NCI-H2107 treated with DMSO at 0.1 percent for 48 hours (cell line): ENCODE measurements at regions not wholly inside any gene's neighbourhood (a gene's known extent, or its start where the extent isn't known, plus 50 kb on each side); places are given as distances from the start of the nearest gene placed in this dataset.

Experiments used
- DNase-seq: peaks from one replicate; lab custom pipeline; 2025; ENCODE audit not compliant: unreplicated experiment; lab: John Stamatoyannopoulos, UW

- no peak for DNase-seq
Observed at GRCh38 chr22:27193636-27194035, 536.2 kb downstream of the MIAT start.

GRCh38 chr22:27194096-27194748 lies 536.8 kb downstream of the MIAT start:
- DNase-seq = no peak

GRCh38 chr22:27195094-27195493 lies 537.7 kb downstream of the MIAT start:
- no peak for DNase-seq

GRCh38 chr22:27195494-27195893 lies 538.1 kb downstream of the MIAT start:
- no peak for DNase-seq

- DNase-seq = no peak
Observed at GRCh38 chr22:27196606-27197005, 539.2 kb downstream of the MIAT start.

GRCh38 chr22:27197052-27197451 lies 539.7 kb downstream of the MIAT start:
- DNase-seq = no peak

- no peak for DNase-seq
Observed at GRCh38 chr22:27197618-27198017, 540.2 kb downstream of the MIAT start.

GRCh38 chr22:27198518-27199035 lies 541.2 kb downstream of the MIAT start:
- DNase-seq = no peak

- DNase-seq = no peak
Observed at GRCh38 chr22:27199354-27199753, 542.0 kb downstream of the MIAT start.

- DNase-seq = no peak
Observed at GRCh38 chr22:27201276-27201675, 543.9 kb downstream of the MIAT start.

- DNase-seq = no peak
Observed at GRCh38 chr22:27201741-27202140, 544.4 kb downstream of the MIAT start.

- DNase-seq = no peak
Observed at GRCh38 chr22:27203276-27203660, 545.9 kb downstream of the MIAT start.

- DNase-seq = no peak
Observed at GRCh38 chr22:27204280-27204679, 546.9 kb downstream of the MIAT start.

GRCh38 chr22:27204817-27205216 lies 547.4 kb downstream of the MIAT start:
- DNase-seq = no peak

GRCh38 chr22:27205492-27206373 lies 548.3 kb downstream of the MIAT start:
- DNase-seq = no peak

GRCh38 chr22:27206374-27207133 lies 549.2 kb downstream of the MIAT start:
- no peak for DNase-seq

GRCh38 chr22:27207266-27207665 lies 549.9 kb downstream of the MIAT start:
- no peak for DNase-seq

GRCh38 chr22:27207907-27208306 lies 550.5 kb downstream of the MIAT start:
- no peak for DNase-seq

GRCh38 chr22:27210111-27210730 lies 552.8 kb downstream of the MIAT start:
- no peak for DNase-seq

GRCh38 chr22:27212102-27212501 lies 554.7 kb downstream of the MIAT start:
- no peak for DNase-seq

GRCh38 chr22:27212617-27213177 lies 555.3 kb downstream of the MIAT start:
- no peak for DNase-seq
